Stimulated activated CD8-positive, alpha-beta memory T cell treated with anti-CD3 and anti-CD28 coated beads, Interleukin-12 subunit alpha, Interleukin-12 subunit beta, amount 100 ng/mL, for 4 hours (primary cell): ENCODE measurements at regions not wholly inside any gene's neighbourhood (a gene's known extent, or its start where the extent isn't known, plus 50 kb on each side); places are given as distances from the start of the nearest gene placed in this dataset.

Experiments
- DNase-seq: peaks from one replicate; pipeline ENCODE4 v3.0.0-alpha.2; 2020; ENCODE audit warnings: low read depth

GRCh38 chr1:195376190-195376589 lies 1232.0 kb downstream of the KCNT2 start:
- DNase-seq: no peak

- no peak for DNase-seq
Measured at GRCh38 chr1:195373856-195374255, 1234.4 kb downstream of the KCNT2 start.

- no peak for DNase-seq
Measured at GRCh38 chr1:195345149-195345548, 1263.1 kb downstream of the KCNT2 start.

- DNase-seq: no peak
Measured at GRCh38 chr1:195337646-195338045, 1270.6 kb downstream of the KCNT2 start.

GRCh38 chr1:195336812-195337211 lies 1271.4 kb downstream of the KCNT2 start:
- DNase-seq: no peak

DNA sequence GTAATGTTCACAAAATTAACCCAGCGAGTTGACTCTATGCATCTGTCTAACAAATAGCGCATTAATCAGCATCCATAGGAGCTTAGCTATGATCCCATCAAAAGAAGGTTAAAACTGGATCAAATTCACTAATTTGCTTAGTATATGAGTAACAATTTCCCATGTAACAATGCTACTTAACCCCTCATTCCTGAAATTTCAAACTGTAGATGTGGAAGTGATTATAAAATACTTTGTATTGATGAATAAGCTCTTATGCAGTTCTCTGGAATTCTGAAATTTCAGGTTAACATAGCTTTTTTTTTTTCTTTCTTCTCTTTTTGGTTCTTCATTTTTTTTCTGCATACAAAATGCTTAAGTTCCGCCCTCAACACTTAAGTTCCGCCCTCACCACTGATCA lies 1272.7 kb downstream of the KCNT2 start:
- no peak for DNase-seq

GRCh38 chr1:195332102-195332501 lies 1276.1 kb downstream of the KCNT2 start:
- DNase-seq: no peak

GRCh38 chr1:195328681-195329080 lies 1279.6 kb downstream of the KCNT2 start:
- no peak for DNase-seq

DNA sequence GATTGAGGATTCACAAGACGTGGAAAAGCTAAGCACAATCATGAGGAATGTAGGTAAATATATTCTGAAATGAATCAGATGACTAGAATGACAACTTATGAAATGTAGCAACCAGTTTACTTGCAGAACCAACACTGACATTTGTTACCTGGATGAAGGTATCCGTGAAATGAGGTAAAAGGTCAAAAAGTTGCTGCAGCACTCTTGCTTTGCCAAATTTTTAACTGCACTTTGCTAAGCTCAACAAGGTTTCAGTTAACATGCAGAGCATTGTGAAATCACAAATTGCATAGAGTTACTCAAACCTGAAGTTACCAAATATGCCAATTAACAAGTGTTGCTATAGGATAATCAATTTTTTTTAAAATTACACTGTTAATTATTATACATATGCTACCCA lies 1280.1 kb downstream of the KCNT2 start:
- no peak for DNase-seq

DNA sequence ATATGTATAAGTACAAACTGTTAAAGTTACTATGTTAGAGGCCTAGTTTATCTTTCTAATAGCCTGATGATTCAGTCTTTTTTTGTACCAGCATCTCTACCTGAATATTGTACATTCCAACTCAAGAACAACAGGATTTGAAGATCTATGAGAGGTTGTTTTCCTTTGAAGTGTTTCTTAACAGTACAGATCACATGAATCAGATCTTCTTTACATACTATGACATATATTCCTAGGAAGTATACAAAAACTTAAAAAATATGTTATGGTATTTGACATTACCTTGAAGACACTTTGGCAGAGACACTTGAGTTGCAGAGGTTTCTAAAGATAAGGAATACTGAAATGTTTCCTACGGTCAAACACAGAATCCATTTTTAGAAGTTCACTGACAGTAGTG lies 1280.9 kb downstream of the KCNT2 start:
- DNase-seq: no peak

DNA sequence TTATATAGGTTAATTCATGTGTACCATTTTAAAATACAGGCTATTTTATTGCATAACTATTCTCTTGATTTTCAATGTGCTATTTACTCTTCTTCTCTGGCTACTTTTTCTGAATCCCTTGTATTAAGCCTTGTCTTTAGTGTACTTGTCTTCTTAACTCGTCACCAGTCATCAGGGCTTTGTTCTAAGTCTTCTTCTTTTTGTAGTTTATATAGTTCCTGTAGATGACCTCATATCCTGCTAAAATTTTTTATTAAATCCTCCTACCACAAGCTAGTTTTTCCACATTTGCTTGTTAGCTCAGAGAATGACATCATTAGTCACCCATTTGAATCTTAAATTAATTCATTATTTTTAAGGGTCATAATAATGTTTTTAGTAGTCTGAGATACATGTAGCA lies 1281.9 kb downstream of the KCNT2 start:
- DNase-seq: no peak

GRCh38 chr1:195325181-195325580 lies 1283.1 kb downstream of the KCNT2 start:
- DNase-seq: no peak

- DNase-seq: no peak
Measured at GRCh38 chr1:195306281-195306680, 1302.0 kb downstream of the KCNT2 start.

GRCh38 chr1:195294911-195295310 lies 1313.3 kb downstream of the KCNT2 start:
- no peak for DNase-seq

- DNase-seq: no peak
Measured at GRCh38 chr1:195278644-195279043, 1329.6 kb downstream of the KCNT2 start.

DNA sequence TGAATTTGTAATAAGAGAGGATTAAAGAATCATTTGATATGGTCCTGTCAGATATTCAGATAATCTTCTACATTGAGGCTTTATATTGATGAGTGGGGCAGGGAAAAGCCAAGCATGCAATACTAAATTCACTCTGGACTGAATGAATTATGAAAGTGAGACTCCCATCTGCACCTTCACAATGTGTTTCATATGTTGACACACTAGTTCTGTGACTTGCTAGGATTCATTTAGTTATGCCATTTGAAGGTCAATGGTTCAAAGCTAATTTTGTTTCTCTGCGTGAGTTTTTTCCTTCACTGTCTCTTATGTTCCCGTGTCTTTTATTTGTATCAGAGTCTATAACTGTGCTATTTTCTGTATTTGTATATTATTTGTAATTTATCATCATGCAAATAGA lies 1332.5 kb downstream of the KCNT2 start:
- DNase-seq: no peak

- no peak for DNase-seq
Measured at GRCh38 chr1:195251900-195252299, 1356.3 kb downstream of the KCNT2 start.

- DNase-seq: no peak
Measured at GRCh38 chr1:195243492-195243891, 1364.7 kb downstream of the KCNT2 start.

DNA sequence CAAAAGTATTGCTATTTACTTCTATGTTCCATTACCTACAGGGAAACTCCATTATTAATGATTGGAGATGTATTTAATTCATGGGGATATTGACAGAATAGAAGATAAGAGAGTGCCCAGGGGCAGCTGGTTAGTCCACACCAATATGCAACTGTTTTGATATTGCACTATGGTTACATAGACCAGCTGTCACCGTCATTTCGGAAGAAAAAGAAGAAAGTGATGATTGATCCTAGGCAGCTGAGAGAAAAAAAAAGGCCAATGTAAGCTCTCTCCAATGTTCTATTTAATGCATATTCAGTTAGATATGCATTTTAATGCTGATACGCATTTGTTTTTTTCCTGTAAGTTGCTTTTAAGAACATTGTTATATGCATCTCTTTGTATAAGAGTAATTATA lies 1367.2 kb downstream of the KCNT2 start:
- DNase-seq: no peak

DNA sequence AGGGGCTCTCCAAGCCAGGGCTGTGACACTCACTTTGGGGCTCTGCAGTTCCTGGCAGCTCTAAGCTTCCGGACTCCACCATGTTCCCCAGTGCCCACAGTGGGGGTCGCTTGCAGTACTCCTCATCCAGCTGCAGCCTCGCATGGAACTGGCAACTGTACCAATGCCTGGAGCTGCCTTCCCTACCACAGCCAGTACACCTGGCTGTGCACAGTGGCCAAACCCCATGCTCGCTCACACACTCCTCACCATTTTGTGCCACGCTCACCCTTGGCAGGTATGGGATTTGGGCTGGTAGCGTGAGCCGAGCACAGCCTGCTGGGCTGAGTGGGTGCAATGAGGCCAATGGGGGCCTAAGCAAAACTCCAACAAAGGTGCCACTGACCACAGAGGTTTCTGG lies 1369.9 kb downstream of the KCNT2 start:
- no peak for DNase-seq

DNA sequence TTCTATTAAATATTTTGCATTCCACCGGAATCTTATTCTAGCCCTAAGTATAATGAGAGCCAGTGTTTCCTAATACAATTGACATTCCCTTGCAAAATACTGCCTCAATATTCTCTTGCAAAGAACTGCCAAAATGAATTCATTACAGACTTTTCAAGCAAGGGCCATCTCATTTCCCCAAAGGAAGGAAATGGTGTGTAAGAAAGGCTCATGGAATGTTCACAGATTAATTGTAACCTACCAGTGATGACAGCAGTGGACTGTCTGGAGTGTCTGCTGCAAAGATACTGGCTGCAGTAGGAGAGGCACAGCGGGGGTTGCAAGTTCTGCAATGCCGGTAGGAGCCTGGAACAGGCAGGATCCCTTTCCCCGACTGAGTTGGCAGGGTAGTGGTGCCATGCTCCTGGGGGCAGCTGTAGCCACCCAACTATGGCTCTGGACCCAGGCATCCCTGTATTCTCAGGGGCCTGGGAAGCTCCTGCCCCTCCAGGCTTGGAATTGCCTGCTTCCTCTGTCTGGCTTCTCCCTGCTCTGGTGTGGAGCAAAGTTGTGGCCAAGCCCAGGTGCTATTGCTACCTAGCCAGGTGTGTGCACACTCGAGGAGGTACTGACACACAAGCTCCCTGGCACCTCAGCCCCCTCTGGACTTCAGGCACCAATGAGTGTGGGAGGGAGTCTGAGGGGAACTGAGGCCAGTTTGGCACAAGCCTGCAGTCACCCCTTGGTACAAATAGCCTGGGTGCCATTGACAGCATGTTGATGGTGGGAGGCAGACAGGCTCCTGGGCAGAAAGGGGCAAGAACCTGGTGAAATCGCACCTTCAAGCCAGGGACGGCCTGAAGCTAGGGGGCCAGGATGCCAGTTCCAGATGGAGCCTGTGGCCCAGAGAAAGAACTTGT lies 1371.0 kb downstream of the KCNT2 start:
- no peak for DNase-seq

DNA sequence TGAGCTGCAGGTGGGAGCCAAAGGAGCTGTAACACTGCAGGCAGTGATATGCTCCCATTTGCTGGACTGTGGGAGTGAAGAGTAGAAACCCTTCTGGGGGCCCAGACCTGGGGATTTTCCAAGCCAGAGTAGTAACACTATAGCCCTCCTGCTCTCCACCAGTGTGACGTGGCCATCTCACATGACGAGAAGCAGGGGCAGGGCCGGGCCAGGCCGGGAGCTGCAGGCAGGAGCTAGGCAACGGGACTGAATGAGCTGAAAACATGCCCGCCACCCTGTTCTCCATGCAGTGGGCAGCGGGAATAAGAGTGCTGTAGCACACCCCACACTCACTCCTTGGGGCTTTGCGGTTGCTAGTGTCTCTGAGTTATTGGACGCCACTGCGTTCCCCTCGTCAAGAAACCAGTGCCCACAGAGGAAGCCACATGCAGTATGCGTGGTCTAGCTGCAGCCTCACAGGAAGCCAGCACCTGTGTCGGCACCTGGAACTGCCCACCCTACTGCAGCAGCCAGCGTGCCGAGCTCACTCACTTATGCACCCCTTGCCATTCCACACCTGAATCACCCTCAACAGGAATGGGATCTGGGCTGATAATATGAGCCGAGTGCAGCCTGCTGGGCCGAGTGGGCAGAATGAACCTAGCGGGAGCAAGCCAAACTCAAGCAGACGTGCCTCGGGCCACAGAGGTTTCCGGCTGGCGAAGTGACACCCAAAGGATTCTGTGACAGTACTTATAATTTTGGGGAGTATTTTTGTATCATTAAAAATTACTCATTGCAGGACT lies 1389.6 kb downstream of the KCNT2 start:
- DNase-seq: no peak

DNA sequence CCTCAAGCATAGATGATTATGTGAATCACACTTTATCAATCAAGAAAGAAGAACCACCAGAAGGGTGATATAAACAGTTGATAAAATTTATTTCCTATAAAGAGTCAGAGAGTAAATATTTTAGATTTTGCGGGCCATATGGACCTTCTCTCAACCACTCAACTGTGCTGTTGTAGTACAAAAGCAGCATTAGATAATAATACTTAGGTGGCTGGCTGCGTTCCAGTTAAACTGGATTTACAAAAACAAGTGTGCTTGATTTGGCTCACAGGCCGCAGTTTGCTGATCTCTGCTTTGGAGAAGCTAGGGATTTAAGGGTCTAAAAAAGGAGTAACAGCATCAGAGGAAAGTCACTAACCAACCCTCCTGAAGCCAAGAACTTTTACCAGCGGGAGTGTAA lies 1406.0 kb downstream of the KCNT2 start:
- no peak for DNase-seq
